Fibroblast of lung (primary cell): ENCODE measurements at regions not wholly inside any gene's neighbourhood (a gene's known extent, or its start where the extent isn't known, plus 50 kb on each side); places are given as distances from the start of the nearest gene placed in this dataset.

ENCODE experiments used
- EZH2 ChIP-seq: IDR thresholded peaks from 2 replicates; pipeline ENCODE4 v1.5.1; 2012; ENCODE audit warnings: low read length, control low read depth, mild to moderate bottlenecking; ENCODE audit errors: missing control alignments
- TF ChIP-seq, protein P1 (sequence below), 2 donors: IDR thresholded peaks in 1 of 2; conservative IDR thresholded peaks in 1 of 2; 1 replicate in 1 of 2; 2 replicates in 1 of 2; pipeline ENCODE4 v1.5.1; 2011 to 2012; ENCODE audit warnings: low read length in 2 of 2, control low read depth in 1 of 2, inconsistent platforms in 1 of 2, low read depth in 1 of 2, mild to moderate bottlenecking in 1 of 2

DNA sequence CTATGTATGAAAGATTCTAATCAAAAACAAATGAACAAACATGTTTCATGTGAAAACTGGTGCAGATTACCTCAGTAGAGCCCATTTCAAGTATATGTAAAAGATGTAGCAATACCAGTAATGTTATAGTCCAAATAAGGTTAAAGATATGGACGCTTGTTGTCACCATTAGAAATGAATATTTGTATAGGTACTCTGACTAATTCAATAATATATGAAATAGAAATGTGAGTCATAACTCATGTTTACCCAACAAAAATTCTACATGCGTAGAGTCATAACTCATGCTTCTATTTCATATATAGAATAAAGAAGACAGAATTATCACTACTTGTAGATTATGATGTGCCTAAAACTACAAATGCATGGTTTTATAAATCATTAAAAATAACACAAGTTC is 739.1 kb upstream of the DIAPH2 start:
- TF ChIP-seq, protein P1, sequence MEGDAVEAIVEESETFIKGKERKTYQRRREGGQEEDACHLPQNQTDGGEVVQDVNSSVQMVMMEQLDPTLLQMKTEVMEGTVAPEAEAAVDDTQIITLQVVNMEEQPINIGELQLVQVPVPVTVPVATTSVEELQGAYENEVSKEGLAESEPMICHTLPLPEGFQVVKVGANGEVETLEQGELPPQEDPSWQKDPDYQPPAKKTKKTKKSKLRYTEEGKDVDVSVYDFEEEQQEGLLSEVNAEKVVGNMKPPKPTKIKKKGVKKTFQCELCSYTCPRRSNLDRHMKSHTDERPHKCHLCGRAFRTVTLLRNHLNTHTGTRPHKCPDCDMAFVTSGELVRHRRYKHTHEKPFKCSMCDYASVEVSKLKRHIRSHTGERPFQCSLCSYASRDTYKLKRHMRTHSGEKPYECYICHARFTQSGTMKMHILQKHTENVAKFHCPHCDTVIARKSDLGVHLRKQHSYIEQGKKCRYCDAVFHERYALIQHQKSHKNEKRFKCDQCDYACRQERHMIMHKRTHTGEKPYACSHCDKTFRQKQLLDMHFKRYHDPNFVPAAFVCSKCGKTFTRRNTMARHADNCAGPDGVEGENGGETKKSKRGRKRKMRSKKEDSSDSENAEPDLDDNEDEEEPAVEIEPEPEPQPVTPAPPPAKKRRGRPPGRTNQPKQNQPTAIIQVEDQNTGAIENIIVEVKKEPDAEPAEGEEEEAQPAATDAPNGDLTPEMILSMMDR (conservative IDR thresholded peaks at IDR 0.05 in 1 of 2, IDR thresholded peaks at IDR 0.05 in 1 of 2; ENCODE audit: low read depth in 1 of 2, low read length in 2 of 2): no peak
- no peak for TF ChIP-seq EZH2
